H1 (cell line): ENCODE measurements at regions not wholly inside any gene's neighbourhood (a gene's known extent, or its start where the extent isn't known, plus 50 kb on each side); places are given as distances from the start of the nearest gene placed in this dataset.

Source experiments
- ASH2L ChIP-seq: fragments of 200-600, 300-600 bp; sonication (generic); IDR thresholded peaks from one replicate; pipeline ENCODE4 v1.7.1; 2017; ENCODE audit warnings: low read length
- CEBPB ChIP-seq: IDR thresholded peaks from 2 replicates; pipeline ENCODE4 v1.6.1; 2012; ENCODE audit warnings: low read depth, low read length
- MAFK ChIP-seq: IDR thresholded peaks from 2 replicates; pipeline ENCODE4 v1.6.1; 2012; ENCODE audit warnings: low read depth, mild to moderate bottlenecking, improper control_type of control experiment, low read length
- SP4 ChIP-seq: IDR thresholded peaks from 2 replicates; pipeline ENCODE4 v1.6.1; 2012; ENCODE audit warnings: low read length, inconsistent platforms
- ZNF274 ChIP-seq: IDR thresholded peaks from 2 replicates; pipeline ENCODE4 v1.7.0; 2012; ENCODE audit warnings: low read length, borderline replicate concordance; ENCODE audit errors: extremely low read depth
- TF ChIP-seq, protein P1 (sequence below), 3 experiments: IDR thresholded peaks; 1 replicate in 2 of 3; 2 replicates in 1 of 3; pipeline versions ENCODE4 v1.5.1 to v1.6.1; 2011; ENCODE audit warnings: low read length in 3 of 3, mild to moderate bottlenecking in 3 of 3, inconsistent platforms in 2 of 3, low read depth in 1 of 3, moderate library complexity in 1 of 3; ENCODE audit not compliant: insufficient read depth in 1 of 3; ENCODE audit errors: control extremely low read depth in 1 of 3

DNA sequence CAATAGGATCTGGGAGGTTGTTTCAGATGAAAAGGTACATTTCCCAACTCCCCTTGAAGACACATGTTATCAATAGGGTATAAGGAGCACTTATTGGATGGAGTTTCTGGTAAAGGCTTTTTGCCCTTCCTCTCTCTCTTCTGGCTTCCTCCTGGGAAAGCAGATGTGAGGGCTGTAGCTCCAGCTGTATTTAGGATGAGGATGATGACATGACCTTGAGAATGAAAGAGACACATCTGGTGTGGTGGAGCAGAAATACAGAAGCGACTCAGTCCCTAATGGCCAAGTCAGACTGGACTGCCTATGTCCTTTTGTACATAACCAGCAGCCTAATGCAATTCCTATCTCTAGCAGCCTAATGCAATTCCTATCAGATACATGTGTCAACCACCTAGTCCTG is 100.9 kb upstream of the NXPH2 start (continued):
- TF ChIP-seq, protein P1, sequence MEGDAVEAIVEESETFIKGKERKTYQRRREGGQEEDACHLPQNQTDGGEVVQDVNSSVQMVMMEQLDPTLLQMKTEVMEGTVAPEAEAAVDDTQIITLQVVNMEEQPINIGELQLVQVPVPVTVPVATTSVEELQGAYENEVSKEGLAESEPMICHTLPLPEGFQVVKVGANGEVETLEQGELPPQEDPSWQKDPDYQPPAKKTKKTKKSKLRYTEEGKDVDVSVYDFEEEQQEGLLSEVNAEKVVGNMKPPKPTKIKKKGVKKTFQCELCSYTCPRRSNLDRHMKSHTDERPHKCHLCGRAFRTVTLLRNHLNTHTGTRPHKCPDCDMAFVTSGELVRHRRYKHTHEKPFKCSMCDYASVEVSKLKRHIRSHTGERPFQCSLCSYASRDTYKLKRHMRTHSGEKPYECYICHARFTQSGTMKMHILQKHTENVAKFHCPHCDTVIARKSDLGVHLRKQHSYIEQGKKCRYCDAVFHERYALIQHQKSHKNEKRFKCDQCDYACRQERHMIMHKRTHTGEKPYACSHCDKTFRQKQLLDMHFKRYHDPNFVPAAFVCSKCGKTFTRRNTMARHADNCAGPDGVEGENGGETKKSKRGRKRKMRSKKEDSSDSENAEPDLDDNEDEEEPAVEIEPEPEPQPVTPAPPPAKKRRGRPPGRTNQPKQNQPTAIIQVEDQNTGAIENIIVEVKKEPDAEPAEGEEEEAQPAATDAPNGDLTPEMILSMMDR (IDR thresholded peaks at IDR 0.05; ENCODE audit: control extremely low read depth in 1 of 3, insufficient read depth in 1 of 3, low read depth in 1 of 3, low read length in 3 of 3): no peak
- TF ChIP-seq MAFK (no peak), ZNF274 (no peak), SP4 (no peak), ASH2L (no peak), CEBPB (no peak)
- TF ChIP-seq, all 59 proteins: peak for 0
